Panc1 (cell line): ENCODE measurements at regions not wholly inside any gene's neighbourhood (a gene's known extent, or its start where the extent isn't known, plus 50 kb on each side); places are given as distances from the start of the nearest gene placed in this dataset.

Experiments
- ATAC-seq: fragments of 200-7000 bp; cut with Tn5 transposase; 2 replicates; pipeline ENCODE4 v1.9.1; 2020; ENCODE audit warnings: mild to moderate bottlenecking, moderate library complexity
- BruUV-seq: library from RNA; stranded (reverse); fragments of 400-500 nt; replicated peaks from 2 replicates; lab custom pipeline; 2021; lab: Mats Ljungman, UMichigan
- CTCF ChIA-PET: fragments of 300-600 bp; sonication (Branson Sonifier 250); formaldehyde crosslinking; loops from one replicate; lab custom pipeline; 2022; ENCODE audit warnings: antibody characterized with exemption; lab: Charles Lee
- POLR2A ChIA-PET: fragments of 300-600 bp; sonication (Branson Sonifier 250); formaldehyde crosslinking; loops from one replicate; lab custom pipeline; 2022; ENCODE audit warnings: antibody characterized with exemption; lab: Charles Lee
- DNase-seq: peaks from one replicate; pipeline ENCODE4 v3.0.0-alpha.2; 2010; ENCODE audit warnings: low read depth, low spot score
- H3K27ac ChIP-seq: 2 replicates; pipeline ENCODE4 v1.5.1; 2011; ENCODE audit warnings: mild to moderate bottlenecking, low read length, inconsistent platforms
- H3K27me3 ChIP-seq: fragments of 200-500 bp; sonication (Bioruptor generic); 2 replicates; pipeline ENCODE4 v1.6.0; 2014; ENCODE audit warnings: low read length, inconsistent platforms; ENCODE audit not compliant: control insufficient read depth, insufficient read depth
- H3K36me3 ChIP-seq: fragments of 200-500 bp; sonication (Bioruptor generic); 2 replicates; pipeline ENCODE4 v1.5.1; 2014; ENCODE audit warnings: inconsistent platforms, mild to moderate bottlenecking, low read length, moderate library complexity; ENCODE audit not compliant: control insufficient read depth, insufficient read depth
- H3K4me1 ChIP-seq: 2 replicates; pipeline ENCODE4 v1.5.1; 2011; ENCODE audit warnings: inconsistent platforms, mild to moderate bottlenecking, low read length, moderate library complexity; ENCODE audit not compliant: control insufficient read depth, insufficient read depth
- H3K4me3 ChIP-seq, 2 experiments: 2 replicates each; pipeline ENCODE4 v1.5.1; 2011 to 2012; ENCODE audit warnings: low read depth in 2 of 2, low read length in 2 of 2, mild to moderate bottlenecking in 2 of 2, inconsistent platforms in 1 of 2, moderate library complexity in 1 of 2
- H3K9me3 ChIP-seq: fragments of 200-500 bp; sonication (Bioruptor generic); 2 replicates; pipeline ENCODE4 v1.5.1; 2014; ENCODE audit warnings: low read depth, mild to moderate bottlenecking, inconsistent platforms, low read length, moderate library complexity; ENCODE audit not compliant: control insufficient read depth, insufficient read depth
- POLR2AphosphoS5 ChIP-seq: IDR thresholded peaks from 2 replicates; pipeline ENCODE4 v1.6.1; 2012; ENCODE audit warnings: mild to moderate bottlenecking, low read depth, low read length, moderate library complexity
- SIN3A ChIP-seq: IDR thresholded peaks from 2 replicates; pipeline ENCODE4 v1.6.1; 2012; ENCODE audit warnings: low read depth, mild to moderate bottlenecking, low read length, moderate library complexity, borderline replicate concordance; ENCODE audit not compliant: insufficient read depth
- TCF7L2 ChIP-seq: IDR thresholded peaks from 2 replicates; pipeline ENCODE4 v1.6.1; 2011; ENCODE audit warnings: mild to moderate bottlenecking, low read depth, low read length, inconsistent platforms
- in situ Hi-C: cut with HindIII; loops from 2 replicates; pipeline ENCODE4 v1.10.0; 2016; ENCODE audit warnings: low sequenced_read_pairs, low pct_unique_long_range_greater_than_20kb
- intact Hi-C: fragments of 100-400 bp; cut with micrococcal nuclease; formaldehyde crosslinking; loops from one replicate; pipeline ENCODE4 v1.10.0; 2022; ENCODE audit not compliant: unreplicated experiment
- TF ChIP-seq, protein P1 (sequence below), 2 experiments: IDR thresholded peaks; 2 replicates each; pipeline ENCODE4 v1.6.1; 2011 to 2012; ENCODE audit warnings: low read depth in 2 of 2, control low read depth in 1 of 2, low read length in 1 of 2, mild to moderate bottlenecking in 1 of 2, moderate library complexity in 1 of 2; ENCODE audit not compliant: insufficient read depth in 1 of 2
- TF ChIP-seq, protein P2 (sequence below): fragments of 450-650 bp; IDR thresholded peaks from 2 replicates; pipeline ENCODE4 v1.5.1; 2017; ENCODE audit warnings: mild to moderate bottlenecking

DNA sequence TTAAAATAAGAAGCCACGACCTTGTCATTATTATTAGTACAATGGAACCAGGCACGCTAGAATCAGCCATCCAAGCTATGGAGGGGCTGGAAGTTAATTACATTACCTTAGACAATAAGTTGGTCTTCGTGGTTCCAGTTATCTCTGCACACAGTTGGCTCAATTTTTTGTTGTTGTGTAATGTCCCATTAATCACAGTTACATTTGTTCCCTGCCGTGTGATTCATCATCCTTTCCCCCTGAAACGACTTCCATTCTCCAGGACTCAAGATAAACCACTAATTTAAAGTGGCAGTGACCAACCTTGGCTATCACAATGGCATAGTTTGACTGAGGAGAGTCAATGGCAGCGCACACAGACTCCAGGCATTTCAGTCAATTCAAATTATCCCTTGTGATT, 905.0 kb downstream of the RAB28 start:
- ChIA-PET POLR2A (no interaction called here), CTCF (no interaction called here)
- TF ChIP-seq, protein P1, sequence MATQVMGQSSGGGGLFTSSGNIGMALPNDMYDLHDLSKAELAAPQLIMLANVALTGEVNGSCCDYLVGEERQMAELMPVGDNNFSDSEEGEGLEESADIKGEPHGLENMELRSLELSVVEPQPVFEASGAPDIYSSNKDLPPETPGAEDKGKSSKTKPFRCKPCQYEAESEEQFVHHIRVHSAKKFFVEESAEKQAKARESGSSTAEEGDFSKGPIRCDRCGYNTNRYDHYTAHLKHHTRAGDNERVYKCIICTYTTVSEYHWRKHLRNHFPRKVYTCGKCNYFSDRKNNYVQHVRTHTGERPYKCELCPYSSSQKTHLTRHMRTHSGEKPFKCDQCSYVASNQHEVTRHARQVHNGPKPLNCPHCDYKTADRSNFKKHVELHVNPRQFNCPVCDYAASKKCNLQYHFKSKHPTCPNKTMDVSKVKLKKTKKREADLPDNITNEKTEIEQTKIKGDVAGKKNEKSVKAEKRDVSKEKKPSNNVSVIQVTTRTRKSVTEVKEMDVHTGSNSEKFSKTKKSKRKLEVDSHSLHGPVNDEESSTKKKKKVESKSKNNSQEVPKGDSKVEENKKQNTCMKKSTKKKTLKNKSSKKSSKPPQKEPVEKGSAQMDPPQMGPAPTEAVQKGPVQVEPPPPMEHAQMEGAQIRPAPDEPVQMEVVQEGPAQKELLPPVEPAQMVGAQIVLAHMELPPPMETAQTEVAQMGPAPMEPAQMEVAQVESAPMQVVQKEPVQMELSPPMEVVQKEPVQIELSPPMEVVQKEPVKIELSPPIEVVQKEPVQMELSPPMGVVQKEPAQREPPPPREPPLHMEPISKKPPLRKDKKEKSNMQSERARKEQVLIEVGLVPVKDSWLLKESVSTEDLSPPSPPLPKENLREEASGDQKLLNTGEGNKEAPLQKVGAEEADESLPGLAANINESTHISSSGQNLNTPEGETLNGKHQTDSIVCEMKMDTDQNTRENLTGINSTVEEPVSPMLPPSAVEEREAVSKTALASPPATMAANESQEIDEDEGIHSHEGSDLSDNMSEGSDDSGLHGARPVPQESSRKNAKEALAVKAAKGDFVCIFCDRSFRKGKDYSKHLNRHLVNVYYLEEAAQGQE (IDR thresholded peaks at IDR 0.05; ENCODE audit: insufficient read depth in 1 of 2, low read depth in 2 of 2, low read length in 1 of 2) = no peak
- no peak for TF ChIP-seq SIN3A
- no peak for TF ChIP-seq POLR2AphosphoS5
- TF ChIP-seq TCF7L2 = no peak
- TF ChIP-seq, protein P2, sequence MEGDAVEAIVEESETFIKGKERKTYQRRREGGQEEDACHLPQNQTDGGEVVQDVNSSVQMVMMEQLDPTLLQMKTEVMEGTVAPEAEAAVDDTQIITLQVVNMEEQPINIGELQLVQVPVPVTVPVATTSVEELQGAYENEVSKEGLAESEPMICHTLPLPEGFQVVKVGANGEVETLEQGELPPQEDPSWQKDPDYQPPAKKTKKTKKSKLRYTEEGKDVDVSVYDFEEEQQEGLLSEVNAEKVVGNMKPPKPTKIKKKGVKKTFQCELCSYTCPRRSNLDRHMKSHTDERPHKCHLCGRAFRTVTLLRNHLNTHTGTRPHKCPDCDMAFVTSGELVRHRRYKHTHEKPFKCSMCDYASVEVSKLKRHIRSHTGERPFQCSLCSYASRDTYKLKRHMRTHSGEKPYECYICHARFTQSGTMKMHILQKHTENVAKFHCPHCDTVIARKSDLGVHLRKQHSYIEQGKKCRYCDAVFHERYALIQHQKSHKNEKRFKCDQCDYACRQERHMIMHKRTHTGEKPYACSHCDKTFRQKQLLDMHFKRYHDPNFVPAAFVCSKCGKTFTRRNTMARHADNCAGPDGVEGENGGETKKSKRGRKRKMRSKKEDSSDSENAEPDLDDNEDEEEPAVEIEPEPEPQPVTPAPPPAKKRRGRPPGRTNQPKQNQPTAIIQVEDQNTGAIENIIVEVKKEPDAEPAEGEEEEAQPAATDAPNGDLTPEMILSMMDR = no peak
- in situ Hi-C loops = no loop called here
- H3K27ac ChIP-seq = no peak overlapping the region
- no TSS peak for BruUV-seq
- H3K27me3 ChIP-seq = no peaks in the 10 kb centered on the region
- no peak overlapping the region for H3K4me3 ChIP-seq
- no peaks in the 10 kb centered on the region for H3K36me3 ChIP-seq
- H3K4me1 ChIP-seq = no peaks in the 10 kb centered on the region
- ATAC-seq (no peak), DNase-seq (no peak)
- intact Hi-C loops = no loop called here
- H3K9me3 ChIP-seq = no peaks in the 10 kb centered on the region

DNA sequence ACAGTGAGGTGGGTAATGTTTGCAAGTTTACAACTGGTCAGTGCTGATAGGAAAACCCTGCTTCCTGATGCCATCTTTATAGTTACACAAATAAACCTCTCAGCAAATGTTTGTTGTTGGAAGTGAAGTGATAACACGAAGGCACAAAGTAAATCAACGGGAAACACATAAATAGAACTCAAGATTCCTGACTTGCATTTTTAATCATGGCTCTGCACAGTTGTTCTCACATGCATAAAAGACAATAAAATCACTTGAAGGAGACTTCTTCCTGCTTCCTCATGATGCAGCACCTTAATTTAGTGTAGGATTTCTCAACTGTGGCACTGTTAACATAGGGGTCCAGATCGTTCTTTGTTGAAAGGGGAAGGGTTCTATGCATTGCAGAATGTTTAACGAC, 907.7 kb downstream of the RAB28 start:
- ChIA-PET CTCF (no interaction called here), POLR2A (no interaction called here)
- intact Hi-C loops = no loop called here
- no peak overlapping the region for H3K27ac ChIP-seq
- H3K9me3 ChIP-seq = no peaks in the 10 kb centered on the region
- no peak for ATAC-seq
- H3K4me3 ChIP-seq = no peak overlapping the region
- H3K4me1 ChIP-seq = no peaks in the 10 kb centered on the region
- H3K27me3 ChIP-seq = no peaks in the 10 kb centered on the region
- in situ Hi-C loops = no loop called here
- H3K36me3 ChIP-seq = no peaks in the 10 kb centered on the region
- TF ChIP-seq, protein P1 (IDR thresholded peaks at IDR 0.05; ENCODE audit: insufficient read depth in 1 of 2, low read depth in 2 of 2, low read length in 1 of 2) = no peak
- TF ChIP-seq POLR2AphosphoS5 = no peak
- TF ChIP-seq, protein P2 = no peak
- TF ChIP-seq SIN3A = no peak
- no peak for TF ChIP-seq TCF7L2
- DNase-seq = no peak
- no TSS peak for BruUV-seq
